HepG2 (cell line): ENCODE measurements at regions not wholly inside any gene's neighbourhood (a gene's known extent, or its start where the extent isn't known, plus 50 kb on each side); places are given as distances from the start of the nearest gene placed in this dataset.

Source experiments
- ATAC-seq: fragments of 200-7000 bp; cut with Tn5 transposase; 3 replicates; pipeline ENCODE4 v1.9.1; 2020; ENCODE audit warnings: mild to moderate bottlenecking, moderate library complexity
- BruUV-seq: library from RNA; stranded (reverse); fragments of 400-500 nt; replicated peaks from 2 replicates; lab custom pipeline; 2021; lab: Mats Ljungman, UMichigan
- CTCF ChIA-PET: fragments of 300-600 bp; formaldehyde crosslinking; extraction: SDS; loops from one replicate; lab custom pipeline; 2021; ENCODE audit warnings: low total read pairs, inconsistent platforms, low intra/inter-chr PET ratio; lab: Yijun Ruan, JAX
- POLR2A ChIA-PET: fragments of 350-600 bp; sonication (Branson Sonifier 250); formaldehyde crosslinking; loops from one replicate; lab custom pipeline; 2020; ENCODE audit warnings: antibody characterized with exemption, inconsistent platforms; lab: Yijun Ruan, JAX
- DNase-seq: peaks from one replicate; pipeline ENCODE4 v3.0.0-alpha.2; 2015; ENCODE audit warnings: low spot score
- FAIRE-seq: peaks from 3 replicates; lab custom pipeline; 2011; peaks lifted over from hg19 to GRCh38; lab: Jason Lieb, UNC
- H2AFZ ChIP-seq: one replicate; pipeline ENCODE4 v1.6.1; 2011; ENCODE audit warnings: low read length, inconsistent platforms
- H3K27ac ChIP-seq: fragments of 300-600 bp; 3 replicates; pipeline ENCODE4 v1.8.0; 2011; ENCODE audit warnings: mixed run types, mild to moderate bottlenecking, mixed read lengths, low read length, inconsistent platforms; ENCODE audit not compliant: insufficient read depth; ENCODE audit errors: extremely low read length
- H3K27me3 ChIP-seq, 2 experiments: fragments of 200-600 bp in 1 of 2; 2 replicates in 1 of 2; 3 replicates in 1 of 2; pipeline versions ENCODE4 v1.6.0 to v1.8.0; 2011; ENCODE audit warnings: low read length in 2 of 2, mild to moderate bottlenecking in 2 of 2, moderate library complexity in 2 of 2, inconsistent platforms in 1 of 2; ENCODE audit not compliant: insufficient read depth in 2 of 2, control insufficient read depth in 1 of 2
- H3K36me3 ChIP-seq, 2 experiments: fragments of 200-600 bp in 1 of 2; replicated peaks in 1 of 2; 2 replicates in 1 of 2; 3 replicates in 1 of 2; pipeline versions ENCODE4 v1.5.1 to v1.8.0; 2011; ENCODE audit warnings: low read length in 2 of 2, inconsistent platforms in 1 of 2; ENCODE audit not compliant: insufficient read depth in 2 of 2, control insufficient read depth in 1 of 2
- H3K4me1 ChIP-seq: 2 replicates; pipeline ENCODE4 v1.5.1; 2012; ENCODE audit warnings: low read length, inconsistent platforms; ENCODE audit not compliant: insufficient read depth
- H3K4me2 ChIP-seq: 2 replicates; pipeline ENCODE4 v1.6.0; 2011; ENCODE audit warnings: low read depth, low read length, inconsistent platforms
- H3K4me3 ChIP-seq, 3 experiments: fragments of 200-600 bp in 1 of 3; sonication (generic), shearing (Covaris generic) in 1 of 3; replicated peaks in 1 of 3; 2 replicates each; pipeline ENCODE4 v1.5.1; 2011 to 2016; ENCODE audit warnings: low read length in 3 of 3, inconsistent platforms in 2 of 3, low read depth in 2 of 3, mild to moderate bottlenecking in 2 of 3, control low read depth in 1 of 3, mixed read lengths in 1 of 3; ENCODE audit not compliant: insufficient read depth in 1 of 3
- H3K79me2 ChIP-seq: one replicate; pipeline ENCODE4 v1.6.1; 2011; ENCODE audit warnings: low read length, inconsistent platforms; ENCODE audit not compliant: insufficient read depth
- H3K9ac ChIP-seq: 2 replicates; pipeline ENCODE4 v1.6.0; 2011; ENCODE audit warnings: mild to moderate bottlenecking, low read depth, low read length, inconsistent platforms; ENCODE audit not compliant: insufficient read depth
- H3K9me3 ChIP-seq: 2 replicates; pipeline ENCODE4 v1.5.1; 2012; ENCODE audit warnings: mild to moderate bottlenecking, low read length
- H4K20me1 ChIP-seq: 2 replicates; pipeline ENCODE4 v1.6.0; 2011; ENCODE audit warnings: inconsistent platforms, mild to moderate bottlenecking, low read length, moderate library complexity; ENCODE audit not compliant: insufficient read depth
- FUBP1 ChIP-seq: sonication (generic); formaldehyde crosslinking; IDR thresholded peaks from 2 replicates; pipeline ENCODE4 v1.5.1; 2020; ENCODE audit warnings: missing genetic modification reagents, mild to moderate bottlenecking, borderline replicate concordance
- HNF4A ChIP-seq: sonication (generic); formaldehyde crosslinking; IDR thresholded peaks from 2 replicates; pipeline ENCODE4 v1.4.0; 2020; ENCODE audit warnings: missing genetic modification reagents
- HNRNPH1 ChIP-seq: fragments of 200-400 bp; formaldehyde crosslinking; optimal IDR thresholded peaks from 2 replicates; pipeline ENCODE3; 2017; ENCODE audit warnings: mild to moderate bottlenecking, low read depth, low read length
- MYC ChIP-seq: sonication (generic); formaldehyde crosslinking; IDR thresholded peaks from 2 replicates; pipeline ENCODE4 v1.9.0; 2021; ENCODE audit warnings: missing genetic modification reagents, borderline replicate concordance
- NCOR1 ChIP-seq: fragments of 200-600 bp; sonication (generic); IDR thresholded peaks from 2 replicates; pipeline ENCODE4 v1.7.0; 2017; ENCODE audit warnings: antibody characterized with exemption, low read length, borderline replicate concordance
- ONECUT2 ChIP-seq: sonication (generic); formaldehyde crosslinking; IDR thresholded peaks from 2 replicates; pipeline ENCODE4 v1.4.0; 2020; ENCODE audit warnings: missing genetic modification reagents
- PPARG ChIP-seq: conservative IDR thresholded peaks from 2 replicates; pipeline ENCODE4 v1.6.1; 2016; ENCODE audit warnings: missing biosample characterization, missing genetic modification reagents
- SCMH1 ChIP-seq: sonication (generic); formaldehyde crosslinking; IDR thresholded peaks from 2 replicates; pipeline ENCODE4 v1.9.0; 2021; ENCODE audit warnings: missing genetic modification reagents, mild to moderate bottlenecking, borderline replicate concordance
- ZFAT ChIP-seq: sonication (generic); formaldehyde crosslinking; conservative IDR thresholded peaks from 2 replicates; pipeline ENCODE4 v1.8.1; 2023; ENCODE audit warnings: missing genetic modification reagents, inconsistent platforms
- ZNF17 ChIP-seq: sonication (generic); formaldehyde crosslinking; IDR thresholded peaks from 2 replicates; pipeline ENCODE4 v1.5.0; 2020; ENCODE audit warnings: mild to moderate bottlenecking, missing genetic modification reagents
- ZSCAN20 ChIP-seq: sonication (generic); formaldehyde crosslinking; IDR thresholded peaks from 2 replicates; pipeline ENCODE4 v1.4.0; 2020; ENCODE audit warnings: missing genetic modification reagents, mild to moderate bottlenecking, borderline replicate concordance
- ZSCAN21 ChIP-seq: sonication (generic); formaldehyde crosslinking; IDR thresholded peaks from 2 replicates; pipeline ENCODE4 v1.8.0; 2022; ENCODE audit warnings: mild to moderate bottlenecking, missing genetic modification reagents, moderate library complexity, borderline replicate concordance
- WGBS: methylation state at CpG from one replicate; pipeline ENCODE4 v1.1.6; 2017; ENCODE audit warnings: low lambda C conversion rate; 5-methylcytosine and 5-hydroxymethylcytosine counted together
- in situ Hi-C: cut with HindIII; loops from 2 replicates; pipeline ENCODE4 v1.10.0; 2017; ENCODE audit warnings: low pct_unique_long_range_greater_than_20kb; ENCODE audit not compliant: extremely low pct_ligation_motif_present
- intact Hi-C: fragments of 100-400 bp; cut with micrococcal nuclease; formaldehyde crosslinking; loops from one replicate; pipeline ENCODE4 v1.10.0; 2022; ENCODE audit not compliant: unreplicated experiment

- Histone ChIP-seq H3K4me2 (no peak overlapping the region), H3K79me2 (no peaks in the 10 kb centered on the region), H3K36me3 (no peaks in the 10 kb centered on the region), H3K4me1 (peaks cover 55% of the 10 kb centered on the region), H4K20me1 (no peaks in the 10 kb centered on the region), H3K9me3 (no peaks in the 10 kb centered on the region), H3K27me3 (peaks cover 0 to 9% of the 10 kb centered on the region in 2 experiments; a peak in 2 of 5 replicates), H3K9ac (no peak overlapping the region), H3K27ac (no peak overlapping the region), H2AFZ (no peak overlapping the region), H3K4me3 (no peak overlapping the region)
- POLR2A ChIA-PET = no interaction called here
- DNase-seq (no peak), ATAC-seq (no peak), FAIRE-seq (no peak)
- CTCF ChIA-PET = no interaction called here
- BruUV-seq = no TSS peak
- in situ Hi-C loops (no loop called here), intact Hi-C loops (no loop called here)
- WGBS = 37% methylated on average over 5 of the region's 7 CpGs
- TF ChIP-seq HNF4A (peak; percentile 27; the same call in 1 of the 2 replicates), ZNF17 (CRISPR knock-in tag) (no peak)
Observed at GRCh38 chr10:30184397-30185033, 125.1 kb upstream of the JCAD start.

- Histone ChIP-seq H3K36me3 (no peaks in the 10 kb centered on the region), H4K20me1 (no peaks in the 10 kb centered on the region), H3K4me2 (no peak overlapping the region), H3K4me1 (peaks cover 40% of the 10 kb centered on the region), H2AFZ (no peak overlapping the region), H3K27ac (no peak overlapping the region), H3K9ac (no peak overlapping the region), H3K79me2 (no peaks in the 10 kb centered on the region), H3K27me3 (peaks cover 0 to 9% of the 10 kb centered on the region in 2 experiments; a peak in 2 of 5 replicates), H3K4me3 (no peak overlapping the region), H3K9me3 (no peaks in the 10 kb centered on the region)
- intact Hi-C loops (no loop called here), in situ Hi-C loops (no loop called here)
- POLR2A ChIA-PET = no interaction called here
- no TSS peak for BruUV-seq
- ATAC-seq (no peak), DNase-seq (no peak), FAIRE-seq (no peak)
- CTCF ChIA-PET = no interaction called here
- WGBS = 50% methylated on average over 2 of the region's 9 CpGs
- TF ChIP-seq ZSCAN21 (CRISPR knock-in tag) (no peak), MYC (CRISPR knock-in tag) (no peak), ZFAT (no peak), NCOR1 (no peak), PPARG (CRISPR knock-in tag) (no peak), ONECUT2 (CRISPR knock-in tag) (no peak), ZSCAN20 (CRISPR knock-in tag) (no peak), FUBP1 (CRISPR knock-in tag) (no peak), HNRNPH1 (no peak), SCMH1 (CRISPR knock-in tag) (no peak)
Observed at GRCh38 chr10:30183055-30183402, 123.6 kb upstream of the JCAD start.
